ENCODE measurements at regions not wholly inside any gene's neighbourhood (a gene's known extent, or its start where the extent isn't known, plus 50 kb on each side); places are given as distances from the start of the nearest gene placed in this dataset.

DNA sequence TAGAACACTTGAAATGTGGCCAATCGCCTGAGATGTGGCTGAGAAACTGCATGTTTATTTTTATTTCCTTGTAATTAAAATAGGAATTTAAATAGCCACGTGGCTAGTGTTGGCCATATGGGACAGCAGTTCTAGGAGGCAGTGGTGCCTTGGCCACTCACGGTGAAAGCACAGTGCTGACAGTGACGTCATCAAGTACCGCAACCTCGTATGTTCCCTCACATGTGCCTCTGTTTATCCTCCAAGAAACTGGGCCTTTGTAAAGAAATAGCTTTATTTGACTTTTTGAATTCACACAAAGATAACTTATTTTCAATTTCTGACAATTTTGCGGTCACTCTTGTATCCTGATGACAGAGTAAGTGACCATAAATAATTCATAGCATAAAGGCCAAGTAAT lies 575.0 kb downstream of the DCDC2C start:
- intact Hi-C loops (cut with DNase I; ENCODE audit: low total_unique reads) = no loop called here
- H3K4me3 ChIP-seq = no peak overlapping the region
- H3K4me1 ChIP-seq = no peaks in the 10 kb centered on the region
- no peak overlapping the region for H3K27ac ChIP-seq
- DNase-seq = no peak
- H3K27me3 ChIP-seq = no peaks in the 10 kb centered on the region
- TF ChIP-seq, protein P1, sequence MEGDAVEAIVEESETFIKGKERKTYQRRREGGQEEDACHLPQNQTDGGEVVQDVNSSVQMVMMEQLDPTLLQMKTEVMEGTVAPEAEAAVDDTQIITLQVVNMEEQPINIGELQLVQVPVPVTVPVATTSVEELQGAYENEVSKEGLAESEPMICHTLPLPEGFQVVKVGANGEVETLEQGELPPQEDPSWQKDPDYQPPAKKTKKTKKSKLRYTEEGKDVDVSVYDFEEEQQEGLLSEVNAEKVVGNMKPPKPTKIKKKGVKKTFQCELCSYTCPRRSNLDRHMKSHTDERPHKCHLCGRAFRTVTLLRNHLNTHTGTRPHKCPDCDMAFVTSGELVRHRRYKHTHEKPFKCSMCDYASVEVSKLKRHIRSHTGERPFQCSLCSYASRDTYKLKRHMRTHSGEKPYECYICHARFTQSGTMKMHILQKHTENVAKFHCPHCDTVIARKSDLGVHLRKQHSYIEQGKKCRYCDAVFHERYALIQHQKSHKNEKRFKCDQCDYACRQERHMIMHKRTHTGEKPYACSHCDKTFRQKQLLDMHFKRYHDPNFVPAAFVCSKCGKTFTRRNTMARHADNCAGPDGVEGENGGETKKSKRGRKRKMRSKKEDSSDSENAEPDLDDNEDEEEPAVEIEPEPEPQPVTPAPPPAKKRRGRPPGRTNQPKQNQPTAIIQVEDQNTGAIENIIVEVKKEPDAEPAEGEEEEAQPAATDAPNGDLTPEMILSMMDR (IDR thresholded peaks at IDR 0.05) = no peak
- H3K9me3 ChIP-seq = no peaks in the 10 kb centered on the region
- H3K36me3 ChIP-seq = no peaks in the 10 kb centered on the region

DNA sequence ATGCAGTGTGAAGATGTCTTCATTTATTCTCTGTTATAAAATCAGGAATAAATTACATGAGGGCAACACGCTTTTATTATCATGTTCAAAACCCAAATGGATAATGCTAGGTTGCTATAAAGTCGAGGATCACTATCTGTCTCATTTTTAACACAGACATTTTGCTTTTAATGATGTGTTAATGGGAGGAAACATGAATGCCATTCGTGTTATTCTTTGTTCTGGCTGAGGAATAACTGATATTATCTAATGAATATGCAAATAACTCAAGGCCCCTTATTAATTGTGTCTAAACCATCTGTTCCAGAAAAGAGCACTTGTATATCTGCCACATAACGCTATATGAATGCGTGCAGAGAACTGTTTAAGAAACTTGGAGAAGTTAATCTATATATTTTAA lies 576.1 kb downstream of the DCDC2C start:
- DNase-seq = no peak
- TF ChIP-seq, protein P1 (IDR thresholded peaks at IDR 0.05) = no peak

GRCh38 chr2:4291430-4291829 lies 588.1 kb downstream of the DCDC2C start:
- Histone ChIP-seq H3K27me3 (no peaks in the 10 kb centered on the region), H3K4me3 (no peak overlapping the region), H3K4me1 (no peaks in the 10 kb centered on the region), H3K9me3 (no peaks in the 10 kb centered on the region), H3K36me3 (no peaks in the 10 kb centered on the region), H3K27ac (no peak overlapping the region)
- intact Hi-C loops (cut with DNase I; ENCODE audit: low total_unique reads) = no loop called here
- no peak for DNase-seq
- TF ChIP-seq, protein P1 (IDR thresholded peaks at IDR 0.05) = no peak

More for the DNA sequence above, 576.1 kb downstream of the DCDC2C start:
- intact Hi-C loops (cut with DNase I; ENCODE audit: low total_unique reads) = no loop called here
- Histone ChIP-seq H3K27me3 (no peaks in the 10 kb centered on the region), H3K4me1 (no peaks in the 10 kb centered on the region), H3K36me3 (no peaks in the 10 kb centered on the region), H3K4me3 (no peak overlapping the region), H3K9me3 (no peaks in the 10 kb centered on the region), H3K27ac (no peak overlapping the region)

DNA sequence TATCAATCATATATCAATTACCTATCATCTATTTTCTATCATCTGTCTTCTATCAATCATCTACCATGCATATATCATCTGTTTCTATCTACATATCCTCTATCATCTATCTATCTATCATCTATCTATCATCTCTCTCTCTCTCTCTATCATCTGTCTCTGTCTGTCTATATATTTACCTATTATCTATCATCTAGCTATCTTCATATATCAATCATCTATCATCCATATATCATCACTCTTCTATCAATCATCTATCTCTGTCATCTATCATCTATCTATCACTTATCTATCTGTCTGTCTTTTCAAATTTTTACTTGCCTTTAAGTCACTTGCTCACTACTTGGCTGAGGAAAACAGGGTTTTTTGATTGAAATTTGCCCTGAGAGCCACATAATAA lies 592.3 kb downstream of the DCDC2C start:
- Histone ChIP-seq H3K4me1 (no peaks in the 10 kb centered on the region), H3K9me3 (no peaks in the 10 kb centered on the region), H3K27ac (no peak overlapping the region), H3K36me3 (no peaks in the 10 kb centered on the region), H3K27me3 (no peaks in the 10 kb centered on the region), H3K4me3 (no peak overlapping the region)
- intact Hi-C loops (cut with DNase I; ENCODE audit: low total_unique reads) = no loop called here
- DNase-seq = no peak
- TF ChIP-seq, protein P1 (IDR thresholded peaks at IDR 0.05) = no peak

DNA sequence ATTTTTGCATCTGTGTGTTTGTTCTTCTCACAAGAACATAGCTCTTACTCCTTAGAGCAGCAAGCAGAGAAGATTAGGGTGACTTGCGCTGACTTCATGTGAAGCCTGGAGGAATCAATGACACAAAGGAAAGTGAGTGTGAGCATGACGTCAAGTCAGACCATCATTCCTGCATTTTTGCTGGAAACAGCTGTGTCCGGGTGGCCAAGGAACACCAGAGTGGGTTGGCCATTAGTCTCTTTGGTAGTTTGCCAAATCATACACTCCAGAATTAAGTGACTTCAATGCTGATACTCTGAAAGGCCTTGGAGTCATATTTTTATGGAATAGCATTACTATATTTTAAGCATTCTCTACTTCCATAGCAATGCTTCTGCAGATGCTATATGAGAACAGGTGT lies 597.2 kb downstream of the DCDC2C start:
- TF ChIP-seq, protein P1 (IDR thresholded peaks at IDR 0.05) = no peak
- H3K4me3 ChIP-seq = no peak overlapping the region
- intact Hi-C loops (cut with DNase I; ENCODE audit: low total_unique reads) = no loop called here
- no peak for DNase-seq
- H3K4me1 ChIP-seq = no peaks in the 10 kb centered on the region
- H3K36me3 ChIP-seq = no peaks in the 10 kb centered on the region
- no peaks in the 10 kb centered on the region for H3K27me3 ChIP-seq
- no peak overlapping the region for H3K27ac ChIP-seq
- no peaks in the 10 kb centered on the region for H3K9me3 ChIP-seq

GRCh38 chr2:4324531-4324930 lies 621.2 kb downstream of the DCDC2C start:
- intact Hi-C loops (cut with DNase I; ENCODE audit: low total_unique reads) = no loop called here
- TF ChIP-seq, protein P1 (IDR thresholded peaks at IDR 0.05) = no peak
- H3K9me3 ChIP-seq = no peaks in the 10 kb centered on the region
- H3K27ac ChIP-seq = no peak overlapping the region
- no peaks in the 10 kb centered on the region for H3K4me1 ChIP-seq
- H3K27me3 ChIP-seq = no peaks in the 10 kb centered on the region
- no peak overlapping the region for H3K4me3 ChIP-seq
- no peak for DNase-seq
- no peaks in the 10 kb centered on the region for H3K36me3 ChIP-seq
